ENCODE measurements at regions not wholly inside any gene's neighbourhood (a gene's known extent, or its start where the extent isn't known, plus 50 kb on each side); places are given as distances from the start of the nearest gene placed in this dataset.

- DNase-seq = no peak
Measured at GRCh38 chr4:3818371-3818770, 52.2 kb downstream of the ADRA2C start.

GRCh38 chr4:3819210-3819919 lies 53.2 kb downstream of the ADRA2C start:
- DNase-seq = no peak

GRCh38 chr4:3820016-3820805 lies 54.0 kb downstream of the ADRA2C start:
- no peak for DNase-seq

- DNase-seq = no peak
Measured at GRCh38 chr4:3820806-3821579, 54.8 kb downstream of the ADRA2C start.

- no peak for DNase-seq
Measured at GRCh38 chr4:3821580-3822229, 55.5 kb downstream of the ADRA2C start.

- no peak for DNase-seq
Measured at GRCh38 chr4:3822230-3822947, 56.2 kb downstream of the ADRA2C start.

- DNase-seq = no peak
Measured at GRCh38 chr4:3823496-3824341, 57.5 kb downstream of the ADRA2C start.

GRCh38 chr4:3824521-3825270 lies 58.5 kb downstream of the ADRA2C start:
- DNase-seq = no peak

- DNase-seq = no peak
Measured at GRCh38 chr4:3825530-3825929, 59.3 kb downstream of the ADRA2C start.

GRCh38 chr4:3826247-3827172 lies 60.3 kb downstream of the ADRA2C start:
- DNase-seq = no peak

- no peak for DNase-seq
Measured at GRCh38 chr4:3827616-3828492, 61.7 kb downstream of the ADRA2C start.

GRCh38 chr4:3828546-3828945 lies 62.4 kb downstream of the ADRA2C start:
- DNase-seq = no peak

GRCh38 chr4:3829211-3829955 lies 63.2 kb downstream of the ADRA2C start:
- no peak for DNase-seq

GRCh38 chr4:3829956-3830773 lies 64.0 kb downstream of the ADRA2C start:
- DNase-seq = no peak

- DNase-seq = no peak
Measured at GRCh38 chr4:3830774-3831528, 64.8 kb downstream of the ADRA2C start.

All from bone marrow (tissue), 2 donors.